ENCODE measurements at regions not wholly inside any gene's neighbourhood (a gene's known extent, or its start where the extent isn't known, plus 50 kb on each side); places are given as distances from the start of the nearest gene placed in this dataset.

GRCh38 chr11:122488892-122489706 lies 166.4 kb upstream of the UBASH3B start (continued):
- TF ChIP-seq, protein P1, sequence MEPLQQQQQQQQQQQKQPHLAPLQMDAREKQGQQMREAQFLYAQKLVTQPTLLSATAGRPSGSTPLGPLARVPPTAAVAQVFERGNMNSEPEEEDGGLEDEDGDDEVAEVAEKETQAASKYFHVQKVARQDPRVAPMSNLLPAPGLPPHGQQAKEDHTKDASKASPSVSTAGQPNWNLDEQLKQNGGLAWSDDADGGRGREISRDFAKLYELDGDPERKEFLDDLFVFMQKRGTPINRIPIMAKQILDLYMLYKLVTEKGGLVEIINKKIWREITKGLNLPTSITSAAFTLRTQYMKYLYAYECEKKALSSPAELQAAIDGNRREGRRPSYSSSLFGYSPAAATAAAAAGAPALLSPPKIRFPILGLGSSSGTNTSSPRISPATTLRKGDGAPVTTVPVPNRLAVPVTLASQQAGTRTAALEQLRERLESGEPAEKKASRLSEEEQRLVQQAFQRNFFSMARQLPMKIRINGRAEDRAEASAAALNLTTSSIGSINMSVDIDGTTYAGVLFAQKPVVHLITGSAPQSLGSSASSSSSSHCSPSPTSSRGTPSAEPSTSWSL (CRISPR knock-in tag; IDR thresholded peaks at IDR 0.05; ENCODE audit: borderline replicate concordance) = no peak

DNA sequence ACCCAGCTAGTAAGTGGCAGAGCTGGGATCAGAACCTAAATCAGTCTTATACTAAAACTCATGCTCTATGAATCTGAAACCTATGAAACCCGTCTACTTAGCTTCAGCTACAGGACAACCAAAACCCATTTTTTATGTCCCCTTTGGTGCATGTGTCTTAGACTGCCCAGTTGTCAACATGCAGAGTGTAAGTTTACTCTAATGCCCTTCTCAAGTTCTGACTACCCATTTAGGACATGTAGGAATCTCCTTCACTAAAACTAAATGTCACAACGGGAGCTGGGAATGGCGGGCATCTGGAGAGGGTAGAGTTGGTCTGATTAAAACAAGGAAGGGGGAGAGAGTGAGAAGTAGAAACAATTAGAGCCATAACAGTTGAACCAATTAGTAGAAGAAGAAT lies 167.9 kb upstream of the UBASH3B start:
- CTCF ChIA-PET (ENCODE audit: low intra/inter-chr PET ratio) = no interaction called here
- in situ Hi-C loops (cut with MboI) = no loop called here
- TF ChIP-seq DPF2 (IDR thresholded peaks at IDR 0.05) (no peak), MAZ (CRISPR knock-in tag; conservative IDR thresholded peaks at IDR 0.05 in 1 of 2, IDR thresholded peaks at IDR 0.05 in 1 of 2) (no peak), ELK3 (CRISPR knock-in tag; IDR thresholded peaks at IDR 0.05) (no peak), CBX2 (IDR thresholded peaks at IDR 0.05; ENCODE audit: insufficient read depth, low read length, poor library complexity, severe bottlenecking) (no peak), BMI1 (IDR thresholded peaks at IDR 0.05; ENCODE audit: low read length) (no peak), ZNF76 (CRISPR knock-in tag; IDR thresholded peaks at IDR 0.05; ENCODE audit: borderline replicate concordance) (no peak), CBX3 (IDR thresholded peaks at IDR 0.05; ENCODE audit: borderline replicate concordance in 1 of 2, low read length in 2 of 2) (no peak), MCM7 (IDR thresholded peaks at IDR 0.05) (no peak), IRF1 (CRISPR knock-in tag; IDR thresholded peaks at IDR 0.05; ENCODE audit: borderline replicate concordance) (no peak), SMAD1 (IDR thresholded peaks at IDR 0.05; ENCODE audit: low read depth, low read length, partially characterized antibody) (no peak), MED1 (CRISPR knock-in tag; IDR thresholded peaks at IDR 0.05; ENCODE audit: borderline replicate concordance) (no peak), ZNF431 (CRISPR knock-in tag; IDR thresholded peaks at IDR 0.05) (no peak), ARID1B (IDR thresholded peaks at IDR 0.05) (no peak), ZC3H8 (IDR thresholded peaks at IDR 0.05) (no peak), ZKSCAN8 (CRISPR knock-in tag; IDR thresholded peaks at IDR 0.05) (no peak), ZBED1 (IDR thresholded peaks at IDR 0.05) (no peak), KDM5B (IDR thresholded peaks at IDR 0.05; ENCODE audit: insufficient replicate concordance, low read depth, low read length) (no peak), ZNF3 (CRISPR knock-in tag; IDR thresholded peaks at IDR 0.05) (no peak)

More for the DNA sequence above, 167.9 kb upstream of the UBASH3B start:
- WGBS (ENCODE audit: insufficient coverage, low coverage, missing lambda C conversion rate) = 0% methylated on average over 3 of the region's 3 CpGs
- no peak overlapping the region for H2AFZ ChIP-seq (ENCODE audit: low read depth, low read length)
- H3K9me1 ChIP-seq (ENCODE audit: control insufficient read depth, insufficient read depth, low read length) = no peaks in the 10 kb centered on the region
- FAIRE-seq (no peak), DNase-seq (ENCODE audit: extremely low read depth in 1 of 4, low spot score in 3 of 4) (no peak), ATAC-seq (no peak)
- intact Hi-C loops (cut with micrococcal nuclease) = no loop called here
- H3K79me2 ChIP-seq (ENCODE audit: control insufficient read depth, insufficient read depth, low read length) = no peaks in the 10 kb centered on the region
- no peak overlapping the region for H3K27ac ChIP-seq (ENCODE audit: extremely low read depth, low read depth, low read length)
- no peaks in the 10 kb centered on the region; the same call in 1 of the 2 replicates for H3K9me3 ChIP-seq (replicated peaks; ENCODE audit: control insufficient read depth, insufficient read depth, low read depth, low read length)
- H4K20me1 ChIP-seq (replicated peaks; ENCODE audit: control insufficient read depth, insufficient read depth, low read length) = no peaks in the 10 kb centered on the region
- H3K9ac ChIP-seq (ENCODE audit: insufficient read depth in 1 of 2, low read depth in 2 of 2, low read length in 2 of 2) = no peak overlapping the region
- no peaks in the 10 kb centered on the region for H3K36me3 ChIP-seq (ENCODE audit: control insufficient read depth, insufficient read depth, low read length)
- no peaks in the 10 kb centered on the region for H3K27me3 ChIP-seq (ENCODE audit: control insufficient read depth in 2 of 2, insufficient read depth in 2 of 2, low read length in 2 of 2)
- no peaks in the 10 kb centered on the region for H3K4me1 ChIP-seq (replicated peaks in 1 of 2; ENCODE audit: control insufficient read depth in 2 of 2, insufficient read depth in 2 of 2, low read length in 2 of 2)
- POLR2A ChIA-PET = interaction anchor here (0.6 kb wide), 1 partner anchor 507 kb away, joined by 3 read pairs; no protein-coding TSS in a partner anchor
- BruUV-seq (replicated peaks) = no TSS peak
- no peak overlapping the region for H3K4me2 ChIP-seq (ENCODE audit: insufficient read depth, low read length)
- no peak overlapping the region for H3K4me3 ChIP-seq

All from K562 (cell line).